Spleen (tissue), 7 donors: ENCODE measurements at regions not wholly inside any gene's neighbourhood (a gene's known extent, or its start where the extent isn't known, plus 50 kb on each side); places are given as distances from the start of the nearest gene placed in this dataset.

Experiments
- POLR2A ChIP-seq, 3 donors: fragments of 450-650 bp; IDR thresholded peaks; one replicate each; pipeline ENCODE4 v1.5.1; 2017; ENCODE audit warnings: antibody characterized with exemption in 3 of 3, mild to moderate bottlenecking in 1 of 3
- TF ChIP-seq, protein P1 (sequence below), 11 experiments: fragments of 200-600 bp in 7 of 11; fragments of 450-650 bp in 4 of 11; sonication (generic) in 4 of 11; IDR thresholded peaks in 8 of 11; conservative IDR thresholded peaks in 3 of 11; 1 replicate in 7 of 11; 2 replicates in 4 of 11; pipeline versions ENCODE4 v1.4.0 to v1.8.0; 2016 to 2021; ENCODE audit warnings: antibody characterized with exemption in 11 of 11, inconsistent platforms in 4 of 11, mild to moderate bottlenecking in 1 of 11
- donor health status: DM: no; HTN: no; CAD: no; lungs with moderate emphysema.
- donor health status: DM: no; HTN: no; CAD: no.
- donor health status: DM: no; HTN: no; CAD: no.

DNA sequence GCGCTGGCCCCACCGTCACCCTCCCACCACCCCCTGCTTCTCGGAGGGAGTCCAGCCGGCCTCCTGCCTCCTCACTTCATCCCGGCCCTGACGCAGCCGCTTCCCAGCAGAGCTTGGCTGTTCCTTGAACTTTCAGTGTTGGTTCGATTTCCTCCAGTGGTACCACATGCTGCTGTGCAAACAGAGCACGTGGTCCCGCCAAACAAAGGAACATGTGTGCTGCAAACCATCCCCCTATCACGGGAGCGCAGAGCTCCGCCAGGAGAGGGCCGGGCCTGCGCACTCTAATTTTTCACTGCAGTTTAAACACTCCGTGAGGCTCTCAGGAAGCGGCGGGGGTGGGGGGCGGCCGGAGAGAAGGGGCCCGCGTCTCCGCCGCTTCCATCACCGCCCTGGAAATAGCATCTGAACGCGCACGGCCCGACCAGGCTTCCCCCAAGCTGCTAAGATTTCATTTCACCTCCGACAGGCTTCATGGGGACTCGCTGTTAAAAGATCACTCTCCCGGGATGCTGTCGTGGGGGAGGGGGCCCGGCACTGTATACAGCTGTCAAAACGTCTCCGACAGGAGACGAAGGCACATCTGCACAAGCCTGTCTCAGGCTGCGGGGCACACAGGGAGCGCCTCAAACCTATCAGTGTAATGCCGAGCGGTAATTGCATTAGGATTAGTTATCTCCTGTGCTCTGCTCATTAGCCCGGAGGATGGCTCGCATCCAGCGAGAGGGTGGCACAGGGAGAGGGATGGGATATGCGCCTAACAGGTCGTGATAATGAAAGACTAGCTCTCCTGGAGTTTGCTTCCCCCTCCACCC lies 269.9 kb upstream of the SORL1-AS1 start:
- TF ChIP-seq, protein P1, sequence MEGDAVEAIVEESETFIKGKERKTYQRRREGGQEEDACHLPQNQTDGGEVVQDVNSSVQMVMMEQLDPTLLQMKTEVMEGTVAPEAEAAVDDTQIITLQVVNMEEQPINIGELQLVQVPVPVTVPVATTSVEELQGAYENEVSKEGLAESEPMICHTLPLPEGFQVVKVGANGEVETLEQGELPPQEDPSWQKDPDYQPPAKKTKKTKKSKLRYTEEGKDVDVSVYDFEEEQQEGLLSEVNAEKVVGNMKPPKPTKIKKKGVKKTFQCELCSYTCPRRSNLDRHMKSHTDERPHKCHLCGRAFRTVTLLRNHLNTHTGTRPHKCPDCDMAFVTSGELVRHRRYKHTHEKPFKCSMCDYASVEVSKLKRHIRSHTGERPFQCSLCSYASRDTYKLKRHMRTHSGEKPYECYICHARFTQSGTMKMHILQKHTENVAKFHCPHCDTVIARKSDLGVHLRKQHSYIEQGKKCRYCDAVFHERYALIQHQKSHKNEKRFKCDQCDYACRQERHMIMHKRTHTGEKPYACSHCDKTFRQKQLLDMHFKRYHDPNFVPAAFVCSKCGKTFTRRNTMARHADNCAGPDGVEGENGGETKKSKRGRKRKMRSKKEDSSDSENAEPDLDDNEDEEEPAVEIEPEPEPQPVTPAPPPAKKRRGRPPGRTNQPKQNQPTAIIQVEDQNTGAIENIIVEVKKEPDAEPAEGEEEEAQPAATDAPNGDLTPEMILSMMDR (IDR thresholded peaks at IDR 0.05 in 8 of 11, conservative IDR thresholded peaks at IDR 0.05 in 3 of 11), result no peak
- TF ChIP-seq POLR2A (IDR thresholded peaks at IDR 0.05), result no peak
